ENCODE measurements at regions not wholly inside any gene's neighbourhood (a gene's known extent, or its start where the extent isn't known, plus 50 kb on each side); places are given as distances from the start of the nearest gene placed in this dataset.

GRCh38 chr1:14067036-14067435 is 367.0 kb downstream of the PRDM2 start:
- ATAC-seq (no peak), DNase-seq (no peak)
- no peak overlapping the region for H3K4me3 ChIP-seq
- H3K9me3 ChIP-seq = no peaks in the 10 kb centered on the region
- H3K4me1 ChIP-seq (ENCODE audit: low read depth) = no peaks in the 10 kb centered on the region
- H3K36me3 ChIP-seq (ENCODE audit: low read depth) = no peaks in the 10 kb centered on the region
- TF ChIP-seq, protein P1, sequence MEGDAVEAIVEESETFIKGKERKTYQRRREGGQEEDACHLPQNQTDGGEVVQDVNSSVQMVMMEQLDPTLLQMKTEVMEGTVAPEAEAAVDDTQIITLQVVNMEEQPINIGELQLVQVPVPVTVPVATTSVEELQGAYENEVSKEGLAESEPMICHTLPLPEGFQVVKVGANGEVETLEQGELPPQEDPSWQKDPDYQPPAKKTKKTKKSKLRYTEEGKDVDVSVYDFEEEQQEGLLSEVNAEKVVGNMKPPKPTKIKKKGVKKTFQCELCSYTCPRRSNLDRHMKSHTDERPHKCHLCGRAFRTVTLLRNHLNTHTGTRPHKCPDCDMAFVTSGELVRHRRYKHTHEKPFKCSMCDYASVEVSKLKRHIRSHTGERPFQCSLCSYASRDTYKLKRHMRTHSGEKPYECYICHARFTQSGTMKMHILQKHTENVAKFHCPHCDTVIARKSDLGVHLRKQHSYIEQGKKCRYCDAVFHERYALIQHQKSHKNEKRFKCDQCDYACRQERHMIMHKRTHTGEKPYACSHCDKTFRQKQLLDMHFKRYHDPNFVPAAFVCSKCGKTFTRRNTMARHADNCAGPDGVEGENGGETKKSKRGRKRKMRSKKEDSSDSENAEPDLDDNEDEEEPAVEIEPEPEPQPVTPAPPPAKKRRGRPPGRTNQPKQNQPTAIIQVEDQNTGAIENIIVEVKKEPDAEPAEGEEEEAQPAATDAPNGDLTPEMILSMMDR (IDR thresholded peaks at IDR 0.05) = no peak
- intact Hi-C loops (cut with DNase I, micrococcal nuclease) = no loop called here

DNA sequence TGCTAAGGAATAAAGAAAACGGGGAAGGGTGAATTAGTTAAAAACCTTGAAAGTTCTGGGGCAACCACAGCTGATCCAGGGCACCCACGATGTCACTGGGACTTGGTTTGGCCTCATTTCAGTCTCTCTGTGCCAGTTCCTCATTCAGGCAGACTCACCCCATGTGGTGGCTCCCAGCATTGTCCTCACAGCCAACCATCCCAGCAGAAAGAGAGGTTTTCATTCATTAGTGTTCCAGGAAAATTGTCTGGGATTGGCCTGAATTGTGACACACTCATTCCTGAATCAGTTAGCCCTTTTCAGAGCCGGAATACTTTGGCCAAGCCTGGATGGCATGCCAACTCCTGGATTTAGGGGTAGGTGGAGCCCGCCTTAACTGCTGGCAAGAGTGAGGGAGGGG is 367.7 kb downstream of the PRDM2 start:
- no peaks in the 10 kb centered on the region for H3K4me1 ChIP-seq (ENCODE audit: low read depth)
- H3K4me3 ChIP-seq = no peak overlapping the region
- ATAC-seq = no peak
- intact Hi-C loops (cut with DNase I, micrococcal nuclease) = no loop called here
- H3K36me3 ChIP-seq (ENCODE audit: low read depth) = no peaks in the 10 kb centered on the region
- TF ChIP-seq, protein P1 (IDR thresholded peaks at IDR 0.05) = no peak
- H3K9me3 ChIP-seq = no peaks in the 10 kb centered on the region
- no peak for DNase-seq

DNA sequence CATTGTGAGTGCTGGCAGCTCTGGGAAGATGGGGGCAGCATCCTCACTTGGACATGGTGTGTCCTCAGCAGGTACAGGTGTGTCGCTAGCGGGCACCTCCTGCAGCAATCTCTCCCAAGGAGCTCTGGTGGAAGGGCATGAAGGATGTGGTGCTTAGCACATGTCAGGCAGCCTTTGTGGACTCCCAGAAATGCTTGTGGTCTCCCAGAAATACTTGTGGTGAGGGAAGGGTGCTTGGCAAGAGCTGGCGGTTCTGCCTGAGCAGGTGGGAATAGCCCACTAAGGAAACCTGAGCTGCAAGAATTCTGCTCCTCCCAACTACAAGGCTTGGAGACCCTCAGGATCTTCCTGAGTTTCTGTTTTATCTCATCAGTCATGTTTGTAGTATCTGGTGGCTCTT is 371.6 kb downstream of the PRDM2 start:
- ATAC-seq (no peak), DNase-seq (no peak)
- intact Hi-C loops (cut with DNase I, micrococcal nuclease) = no loop called here
- H3K9me3 ChIP-seq = no peaks in the 10 kb centered on the region
- H3K36me3 ChIP-seq (ENCODE audit: low read depth) = no peaks in the 10 kb centered on the region
- TF ChIP-seq, protein P1 (IDR thresholded peaks at IDR 0.05) = no peak
- no peaks in the 10 kb centered on the region for H3K4me1 ChIP-seq (ENCODE audit: low read depth)
- H3K4me3 ChIP-seq = no peak overlapping the region

GRCh38 chr1:14080653-14081052 is 380.7 kb downstream of the PRDM2 start:
- no peak for ATAC-seq
- H3K4me3 ChIP-seq = no peak overlapping the region
- TF ChIP-seq, protein P1 (IDR thresholded peaks at IDR 0.05) = no peak
- no peaks in the 10 kb centered on the region for H3K9me3 ChIP-seq
- no peak for DNase-seq
- H3K36me3 ChIP-seq (ENCODE audit: low read depth) = no peaks in the 10 kb centered on the region
- intact Hi-C loops (cut with DNase I, micrococcal nuclease) = no loop called here
- no peaks in the 10 kb centered on the region for H3K4me1 ChIP-seq (ENCODE audit: low read depth)

DNA sequence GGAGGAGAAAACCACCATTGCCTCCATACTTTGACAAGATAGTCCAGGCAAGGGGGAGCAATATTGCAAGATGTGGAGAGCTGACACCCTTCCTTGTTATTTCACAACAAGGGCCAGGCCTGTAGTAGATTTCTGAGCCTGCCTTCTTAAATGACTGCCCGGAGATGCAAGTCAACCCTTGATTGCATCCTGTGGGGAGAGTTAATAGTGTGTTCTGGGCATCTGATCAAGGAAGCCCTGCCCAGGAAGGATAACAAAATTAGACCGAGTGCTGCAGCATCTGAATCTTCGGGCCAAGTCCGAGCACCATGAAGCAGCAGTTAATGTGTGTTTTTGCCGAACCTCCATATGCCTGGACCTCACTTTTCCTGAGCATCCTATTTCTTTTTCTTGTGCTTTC is 382.3 kb downstream of the PRDM2 start:
- ATAC-seq = no peak
- Histone ChIP-seq H3K4me1 (ENCODE audit: low read depth) (no peaks in the 10 kb centered on the region), H3K4me3 (no peak overlapping the region), H3K9me3 (no peaks in the 10 kb centered on the region), H3K36me3 (ENCODE audit: low read depth) (no peaks in the 10 kb centered on the region)
- intact Hi-C loops (cut with DNase I, micrococcal nuclease) = no loop called here
- no peak for DNase-seq
- TF ChIP-seq, protein P1 (IDR thresholded peaks at IDR 0.05) = no peak

GRCh38 chr1:14083277-14083676 is 383.3 kb downstream of the PRDM2 start:
- Histone ChIP-seq H3K4me1 (ENCODE audit: low read depth) (no peaks in the 10 kb centered on the region), H3K36me3 (ENCODE audit: low read depth) (no peaks in the 10 kb centered on the region), H3K9me3 (no peaks in the 10 kb centered on the region), H3K4me3 (no peak overlapping the region)
- no peak for ATAC-seq
- TF ChIP-seq, protein P1 (IDR thresholded peaks at IDR 0.05) = no peak
- intact Hi-C loops (cut with DNase I, micrococcal nuclease) = no loop called here
- no peak for DNase-seq

Data from mucosa of descending colon (tissue), 3 donors.